K562 (cell line): ENCODE measurements at regions not wholly inside any gene's neighbourhood (a gene's known extent, or its start where the extent isn't known, plus 50 kb on each side); places are given as distances from the start of the nearest gene placed in this dataset.

Experiments used
- ATAC-seq: fragments of 200-7000 bp; cut with Tn5 transposase; 3 replicates; pipeline ENCODE4 v1.9.1; 2020; ENCODE audit warnings: moderate library complexity
- BruUV-seq: library from RNA; stranded (reverse); fragments of 400-500 nt; replicated peaks from 2 replicates; lab custom pipeline; 2021; lab: Mats Ljungman, UMichigan
- CTCF ChIA-PET: fragments of 300-600 bp; formaldehyde crosslinking; extraction: SDS; loops from one replicate; lab custom pipeline; 2021; ENCODE audit warnings: low intra/inter-chr PET ratio; lab: Yijun Ruan, JAX
- POLR2A ChIA-PET: fragments of 300-600, 350-650 bp; sonication (Branson Sonifier 250); formaldehyde crosslinking; extraction: SDS; loops from one replicate; lab custom pipeline; 2021; ENCODE audit warnings: antibody characterized with exemption, inconsistent platforms; lab: Yijun Ruan, JAX
- DNase-seq, 4 experiments: peaks; one replicate each; pipeline versions ENCODE4 v3.0.0 to v3.0.0-alpha.2; 2011 to 2018; ENCODE audit warnings: low spot score in 3 of 4, mixed read lengths in 3 of 4; ENCODE audit errors: extremely low read depth in 1 of 4
- FAIRE-seq: peaks from 2 replicates; lab custom pipeline; 2011; peaks lifted over from hg19 to GRCh38; lab: Jason Lieb, UNC
- H2AFZ ChIP-seq: 2 replicates; pipeline ENCODE4 v1.6.0; 2011; ENCODE audit warnings: low read depth, low read length, control low read depth, inconsistent platforms
- H3K27ac ChIP-seq: fragments of 200-600 bp; 3 replicates; pipeline ENCODE4 v1.8.0; 2011; ENCODE audit warnings: low read depth, mild to moderate bottlenecking, control low read depth, inconsistent platforms, low read length, moderate library complexity, mixed read lengths; ENCODE audit errors: extremely low read depth
- H3K27me3 ChIP-seq, 2 experiments: fragments of 300-600 bp in 1 of 2; 2 replicates in 1 of 2; 3 replicates in 1 of 2; pipeline versions ENCODE4 v1.6.0 to v1.8.0; 2011; ENCODE audit warnings: inconsistent platforms in 2 of 2, low read length in 2 of 2, mild to moderate bottlenecking in 1 of 2, mixed read lengths in 1 of 2, moderate library complexity in 1 of 2; ENCODE audit not compliant: control insufficient read depth in 2 of 2, insufficient read depth in 2 of 2
- H3K36me3 ChIP-seq: fragments of 300-600 bp; 3 replicates; pipeline ENCODE4 v1.8.0; 2011; ENCODE audit warnings: mild to moderate bottlenecking, low read length, inconsistent platforms; ENCODE audit not compliant: control insufficient read depth, insufficient read depth
- H3K4me1 ChIP-seq, 2 experiments: fragments of 200-600 bp in 1 of 2; replicated peaks in 1 of 2; 2 replicates in 1 of 2; 3 replicates in 1 of 2; pipeline versions ENCODE4 v1.5.1 to v1.8.0; 2011; ENCODE audit warnings: inconsistent platforms in 2 of 2, low read length in 2 of 2, mild to moderate bottlenecking in 1 of 2, mixed read lengths in 1 of 2, moderate library complexity in 1 of 2; ENCODE audit not compliant: control insufficient read depth in 2 of 2, insufficient read depth in 2 of 2
- H3K4me2 ChIP-seq: 2 replicates; pipeline ENCODE4 v1.6.1; 2011; ENCODE audit warnings: low read length, control low read depth, inconsistent platforms, mixed read lengths; ENCODE audit not compliant: insufficient read depth
- H3K4me3 ChIP-seq: fragments of 200-600 bp; sonication (generic), shearing (Covaris generic); 2 replicates; pipeline ENCODE4 v1.5.1; 2016; ENCODE audit warnings: control low read depth, inconsistent platforms
- H3K79me2 ChIP-seq: fragments of 200-600 bp; 3 replicates; pipeline ENCODE4 v1.8.0; 2011; ENCODE audit warnings: low read length, inconsistent platforms; ENCODE audit not compliant: control insufficient read depth, insufficient read depth
- H3K9ac ChIP-seq, 2 experiments: 2 replicates each; pipeline versions ENCODE4 v1.6.0 to v1.6.1; 2011; ENCODE audit warnings: low read depth in 2 of 2, low read length in 2 of 2, control low read depth in 1 of 2, inconsistent platforms in 1 of 2, mild to moderate bottlenecking in 1 of 2, mixed read lengths in 1 of 2; ENCODE audit not compliant: insufficient read depth in 1 of 2
- H3K9me1 ChIP-seq: one replicate; pipeline ENCODE4 v1.6.0; 2011; ENCODE audit warnings: inconsistent platforms, mild to moderate bottlenecking, low read length, moderate library complexity; ENCODE audit not compliant: control insufficient read depth, insufficient read depth
- H3K9me3 ChIP-seq: replicated peaks from 2 replicates; pipeline ENCODE4 v1.5.1; 2011; ENCODE audit warnings: low read depth, low read length, inconsistent platforms; ENCODE audit not compliant: control insufficient read depth, insufficient read depth
- H4K20me1 ChIP-seq: replicated peaks from 2 replicates; pipeline ENCODE4 v1.6.1; 2011; ENCODE audit warnings: low read length, inconsistent platforms, mixed read lengths; ENCODE audit not compliant: control insufficient read depth, insufficient read depth
- BRD4 ChIP-seq: fragments of 200-600 bp; sonication (generic); IDR thresholded peaks from 2 replicates; pipeline ENCODE4 v1.6.1; 2017; ENCODE audit warnings: inconsistent platforms
- BRF1 ChIP-seq: IDR thresholded peaks from 3 replicates; pipeline ENCODE4 v1.6.1; 2011; ENCODE audit warnings: borderline replicate concordance, mild to moderate bottlenecking; ENCODE audit not compliant: insufficient read length; ENCODE audit errors: extremely low read depth
- CHD4 ChIP-seq: fragments of 200-600 bp; sonication (generic); IDR thresholded peaks from 3 replicates; pipeline ENCODE4 v1.6.1; 2012; ENCODE audit warnings: low read depth, mild to moderate bottlenecking, mixed read lengths, low read length, inconsistent platforms; ENCODE audit not compliant: insufficient read depth, insufficient replicate concordance, poor library complexity, severe bottlenecking
- ETV1 ChIP-seq: fragments of 450-650 bp; conservative IDR thresholded peaks from 2 replicates; pipeline ENCODE4 v1.6.1; 2016; ENCODE audit warnings: missing genetic modification characterization, control low read depth, low read depth, missing compliant biosample characterization
- MYC ChIP-seq, 2 experiments: fragments of 250-450 bp in 1 of 2; sonication (Bioruptor Pico) in 1 of 2; IDR thresholded peaks; 2 replicates each; pipeline versions ENCODE4 v1.5.1 to v1.6.1; 2012 to 2021; ENCODE audit warnings: low read depth in 2 of 2, borderline replicate concordance in 1 of 2, improper control_type of control experiment in 1 of 2, low read length in 1 of 2, mild to moderate bottlenecking in 1 of 2, moderate library complexity in 1 of 2
- PCBP2 ChIP-seq: fragments of 200-400 bp; formaldehyde crosslinking; IDR thresholded peaks from 2 replicates; pipeline ENCODE4 v1.6.1; 2018; ENCODE audit warnings: low read length, low read depth, mild to moderate bottlenecking, moderate library complexity; ENCODE audit not compliant: poor library complexity, severe bottlenecking
- SAFB ChIP-seq: fragments of 200-400 bp; formaldehyde crosslinking; IDR thresholded peaks from 2 replicates; pipeline ENCODE4 v1.6.1; 2017; ENCODE audit warnings: low read depth, low read length, borderline replicate concordance
- ZEB2 ChIP-seq: fragments of 450-650 bp; IDR thresholded peaks from 2 replicates; pipeline ENCODE4 v1.6.1; 2016
- ZSCAN32 ChIP-seq: fragments of 450-650 bp; formaldehyde crosslinking; IDR thresholded peaks from 2 replicates; pipeline ENCODE4 v1.4.0; 2020; ENCODE audit warnings: mild to moderate bottlenecking, moderate library complexity
- WGBS: fragments of 100-300 bp; shearing (Covaris generic); methylation state at CpG from one replicate; pipeline ENCODE4 v1.1.6; 2016; ENCODE audit warnings: low coverage, mixed read lengths; ENCODE audit not compliant: insufficient coverage; ENCODE audit errors: missing lambda C conversion rate; 5-methylcytosine and 5-hydroxymethylcytosine counted together
- in situ Hi-C: fragments of 300-500 bp; cut with MboI; formaldehyde crosslinking; loops from 4 replicates; pipeline ENCODE4 v1.15.0; 2018; ENCODE audit warnings: inconsistent platforms, mixed read lengths
- intact Hi-C: fragments of 100-400 bp; cut with micrococcal nuclease; formaldehyde crosslinking; loops from 2 replicates; pipeline ENCODE4 v1.14.2; 2022
- TF ChIP-seq, protein P1 (sequence below): fragments of 250-450 bp; sonication (Bioruptor Pico); IDR thresholded peaks from 2 replicates; pipeline ENCODE4 v1.8.0; 2021; ENCODE audit warnings: moderate library complexity, mild to moderate bottlenecking, inconsistent platforms

DNA sequence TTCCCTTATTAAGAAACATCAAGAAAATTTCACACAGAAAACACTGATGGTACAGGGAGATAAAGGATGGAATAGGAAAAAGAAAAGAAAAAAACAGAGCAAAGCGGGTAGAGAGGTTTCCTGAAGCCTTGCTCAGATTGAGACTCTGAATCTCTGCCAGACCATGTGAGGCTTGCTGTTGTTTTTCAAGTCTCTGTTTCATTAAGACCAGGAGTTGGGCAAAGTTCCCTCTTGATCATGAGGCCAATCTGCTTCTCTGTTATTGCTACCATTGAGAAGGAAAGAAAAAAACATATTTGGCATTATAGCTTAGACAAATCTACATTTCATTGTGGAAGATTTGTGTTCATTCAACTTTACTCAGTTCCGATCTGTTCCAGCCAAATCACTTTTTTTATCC lies 201.6 kb upstream of the SOX9 start:
- Histone ChIP-seq H3K36me3 (no peaks in the 10 kb centered on the region), H3K4me2 (no peak overlapping the region), H3K4me1 (no peaks in the 10 kb centered on the region), H3K9me3 (no peaks in the 10 kb centered on the region), H4K20me1 (no peaks in the 10 kb centered on the region), H3K9ac (no peak overlapping the region), H3K4me3 (no peak overlapping the region), H3K27ac (no peak overlapping the region), H3K9me1 (no peaks in the 10 kb centered on the region), H3K27me3 (no peaks in the 10 kb centered on the region), H2AFZ (no peak overlapping the region), H3K79me2 (no peaks in the 10 kb centered on the region)
- FAIRE-seq (no peak), DNase-seq (no peak), ATAC-seq (no peak)
- POLR2A ChIA-PET = no interaction called here
- CTCF ChIA-PET = no interaction called here
- 0% methylated on average over 2 of the region's 2 CpGs for WGBS
- no TSS peak for BruUV-seq
- in situ Hi-C loops = no loop called here
- TF ChIP-seq PCBP2 = no peak
- no peak for TF ChIP-seq ZSCAN32 (CRISPR knock-in tag)
- intact Hi-C loops = no loop called here

DNA sequence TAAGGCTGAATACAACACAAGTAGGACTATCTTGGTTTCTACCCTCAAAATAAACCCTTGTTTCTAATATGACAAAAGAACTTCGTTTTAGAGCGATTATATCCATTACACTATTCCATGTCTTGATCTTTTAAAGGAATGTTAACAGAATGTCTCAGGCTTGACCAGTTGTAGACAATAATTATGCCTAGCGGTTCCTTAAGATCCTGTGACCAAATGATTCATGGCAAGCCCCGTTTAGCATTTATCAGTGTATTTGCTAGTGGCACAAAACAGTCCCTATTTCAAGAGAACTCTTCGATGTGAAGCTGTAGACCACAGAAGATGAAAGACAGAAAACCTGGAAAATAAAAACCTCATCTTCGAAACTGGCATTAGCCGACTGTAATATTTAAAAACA lies 200.9 kb upstream of the SOX9 start:
- Histone ChIP-seq H3K79me2 (no peaks in the 10 kb centered on the region), H3K4me3 (no peak overlapping the region), H3K27ac (no peak overlapping the region), H3K4me2 (no peak overlapping the region), H3K4me1 (no peaks in the 10 kb centered on the region), H3K9me1 (no peaks in the 10 kb centered on the region), H2AFZ (no peak overlapping the region), H3K27me3 (no peaks in the 10 kb centered on the region), H4K20me1 (no peaks in the 10 kb centered on the region), H3K36me3 (no peaks in the 10 kb centered on the region), H3K9me3 (no peaks in the 10 kb centered on the region), H3K9ac (no peak overlapping the region)
- DNase-seq (no peak), ATAC-seq (no peak), FAIRE-seq (no peak)
- ChIA-PET POLR2A (no interaction called here), CTCF (no interaction called here)
- in situ Hi-C loops = no loop called here
- BruUV-seq = no TSS peak
- intact Hi-C loops = no loop called here
- under 1% methylated on average over 7 of the region's 7 CpGs for WGBS
- TF ChIP-seq CHD4 (no peak), BRF1 (no peak), MYC (IDR thresholded peaks at IDR 0.05; ENCODE audit: low read depth, low read length) (no peak), MYC (CRISPR knock-in tag; IDR thresholded peaks at IDR 0.05; ENCODE audit: borderline replicate concordance, low read depth) (no peak), ZEB2 (no peak), SAFB (no peak), BRD4 (no peak), ETV1 (tag) (no peak)
- TF ChIP-seq, protein P1, sequence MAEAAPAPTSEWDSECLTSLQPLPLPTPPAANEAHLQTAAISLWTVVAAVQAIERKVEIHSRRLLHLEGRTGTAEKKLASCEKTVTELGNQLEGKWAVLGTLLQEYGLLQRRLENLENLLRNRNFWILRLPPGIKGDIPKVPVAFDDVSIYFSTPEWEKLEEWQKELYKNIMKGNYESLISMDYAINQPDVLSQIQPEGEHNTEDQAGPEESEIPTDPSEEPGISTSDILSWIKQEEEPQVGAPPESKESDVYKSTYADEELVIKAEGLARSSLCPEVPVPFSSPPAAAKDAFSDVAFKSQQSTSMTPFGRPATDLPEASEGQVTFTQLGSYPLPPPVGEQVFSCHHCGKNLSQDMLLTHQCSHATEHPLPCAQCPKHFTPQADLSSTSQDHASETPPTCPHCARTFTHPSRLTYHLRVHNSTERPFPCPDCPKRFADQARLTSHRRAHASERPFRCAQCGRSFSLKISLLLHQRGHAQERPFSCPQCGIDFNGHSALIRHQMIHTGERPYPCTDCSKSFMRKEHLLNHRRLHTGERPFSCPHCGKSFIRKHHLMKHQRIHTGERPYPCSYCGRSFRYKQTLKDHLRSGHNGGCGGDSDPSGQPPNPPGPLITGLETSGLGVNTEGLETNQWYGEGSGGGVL = no peak
